ENCODE measurements at regions not wholly inside any gene's neighbourhood (a gene's known extent, or its start where the extent isn't known, plus 50 kb on each side); places are given as distances from the start of the nearest gene placed in this dataset.

DNA sequence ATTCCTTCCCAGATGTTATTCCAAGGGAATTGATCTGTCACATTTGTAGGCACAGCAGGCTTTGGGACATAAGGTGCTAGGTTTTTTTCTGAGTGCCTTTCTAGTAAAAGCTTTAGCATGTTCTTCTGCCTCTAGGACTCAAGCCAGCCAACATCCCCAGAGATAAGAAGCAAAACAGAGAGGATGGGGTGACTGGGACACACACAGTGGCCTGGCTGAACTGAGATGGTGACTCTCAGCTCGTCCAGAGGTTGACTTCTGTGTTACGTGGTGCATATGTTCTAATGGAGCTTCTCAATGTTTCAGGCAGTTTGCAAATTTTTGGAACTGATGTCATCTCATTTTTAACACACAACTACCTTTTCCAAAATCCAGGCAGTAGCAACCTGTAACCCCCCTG lies 188.1 kb upstream of the CELF2 start:
- TF ChIP-seq, protein P1, sequence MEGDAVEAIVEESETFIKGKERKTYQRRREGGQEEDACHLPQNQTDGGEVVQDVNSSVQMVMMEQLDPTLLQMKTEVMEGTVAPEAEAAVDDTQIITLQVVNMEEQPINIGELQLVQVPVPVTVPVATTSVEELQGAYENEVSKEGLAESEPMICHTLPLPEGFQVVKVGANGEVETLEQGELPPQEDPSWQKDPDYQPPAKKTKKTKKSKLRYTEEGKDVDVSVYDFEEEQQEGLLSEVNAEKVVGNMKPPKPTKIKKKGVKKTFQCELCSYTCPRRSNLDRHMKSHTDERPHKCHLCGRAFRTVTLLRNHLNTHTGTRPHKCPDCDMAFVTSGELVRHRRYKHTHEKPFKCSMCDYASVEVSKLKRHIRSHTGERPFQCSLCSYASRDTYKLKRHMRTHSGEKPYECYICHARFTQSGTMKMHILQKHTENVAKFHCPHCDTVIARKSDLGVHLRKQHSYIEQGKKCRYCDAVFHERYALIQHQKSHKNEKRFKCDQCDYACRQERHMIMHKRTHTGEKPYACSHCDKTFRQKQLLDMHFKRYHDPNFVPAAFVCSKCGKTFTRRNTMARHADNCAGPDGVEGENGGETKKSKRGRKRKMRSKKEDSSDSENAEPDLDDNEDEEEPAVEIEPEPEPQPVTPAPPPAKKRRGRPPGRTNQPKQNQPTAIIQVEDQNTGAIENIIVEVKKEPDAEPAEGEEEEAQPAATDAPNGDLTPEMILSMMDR (optimal IDR thresholded peaks at IDR 0.05 in 1 of 3, IDR thresholded peaks at IDR 0.05 in 1 of 3, conservative IDR thresholded peaks at IDR 0.05 in 1 of 3; ENCODE audit: extremely low read depth in 1 of 3, insufficient read depth in 2 of 3, low read length in 3 of 3): no peak
- no peak for TF ChIP-seq EZH2 (IDR thresholded peaks at IDR 0.05; ENCODE audit: low read length)
